ENCODE measurements at regions not wholly inside any gene's neighbourhood (a gene's known extent, or its start where the extent isn't known, plus 50 kb on each side); places are given as distances from the start of the nearest gene placed in this dataset.

- TF ChIP-seq BRF2 (IDR thresholded peaks at IDR 0.05; ENCODE audit: borderline replicate concordance, insufficient read depth, insufficient read length) (no peak), SPI1 (IDR thresholded peaks at IDR 0.05; ENCODE audit: borderline replicate concordance, low read depth, low read length) (no peak), USF1 (CRISPR knock-in tag; IDR thresholded peaks at IDR 0.05) (no peak), RFX5 (IDR thresholded peaks at IDR 0.05; ENCODE audit: low read depth, low read length) (no peak), EZH2 (IDR thresholded peaks at IDR 0.05; ENCODE audit: borderline replicate concordance, low read depth, low read length) (no peak), TAF1 (IDR thresholded peaks at IDR 0.05; ENCODE audit: control insufficient read depth, extremely low read depth, insufficient read depth, low read length, severe bottlenecking) (no peak), PHF8 (IDR thresholded peaks at IDR 0.05; ENCODE audit: borderline replicate concordance, low read length) (no peak), SRF (CRISPR knock-in tag; IDR thresholded peaks at IDR 0.05) (no peak), U2AF1 (optimal IDR thresholded peaks at IDR 0.05; ENCODE audit: low read depth, low read length) (no peak), CTCF (IDR thresholded peaks at IDR 0.05 in 2 of 3, conservative IDR thresholded peaks at IDR 0.05 in 1 of 3; ENCODE audit: insufficient read depth in 2 of 3, low read depth in 1 of 3, low read length in 3 of 3) (no peak), TSC22D4 (tag; IDR thresholded peaks at IDR 0.05) (no peak), CEBPB (tag; IDR thresholded peaks at IDR 0.05) (no peak), MYC (IDR thresholded peaks at IDR 0.05; ENCODE audit: low read depth, low read length) (no peak), MYC (CRISPR knock-in tag; IDR thresholded peaks at IDR 0.05; ENCODE audit: borderline replicate concordance, low read depth) (no peak), CREM (IDR thresholded peaks at IDR 0.05; ENCODE audit: low read depth) (no peak)
These were observed 60.4 kb upstream of the SEC11C start for GRCh38 chr18:59079264-59079663.
